Transverse colon (tissue), 4 donors: ENCODE measurements at regions not wholly inside any gene's neighbourhood (a gene's known extent, or its start where the extent isn't known, plus 50 kb on each side); places are given as distances from the start of the nearest gene placed in this dataset.

Source experiments
- CTCF ChIP-seq, 5 experiments: fragments of 200-600 bp in 3 of 5; fragments of 450-650 bp in 2 of 5; sonication (generic) in 3 of 5; IDR thresholded peaks; 1 replicate in 2 of 5; 2 replicates in 3 of 5; pipeline ENCODE4 v1.5.1; 2016 to 2017; ENCODE audit warnings: antibody characterized with exemption in 5 of 5, inconsistent platforms in 3 of 5, mild to moderate bottlenecking in 2 of 5, moderate library complexity in 1 of 5
- EP300 ChIP-seq: sonication (generic); formaldehyde crosslinking; IDR thresholded peaks from one replicate; pipeline ENCODE4 v1.6.1; 2017; ENCODE audit warnings: antibody characterized with exemption, low read depth
- POLR2A ChIP-seq: fragments of 450-650 bp; IDR thresholded peaks from one replicate; pipeline ENCODE4 v1.6.1; 2016; ENCODE audit warnings: antibody characterized with exemption, mild to moderate bottlenecking, moderate library complexity
- POLR2AphosphoS5 ChIP-seq, 3 donors: sonication (generic); formaldehyde crosslinking; IDR thresholded peaks; one replicate each; pipeline ENCODE4 v1.6.1; 2016; ENCODE audit warnings: antibody characterized with exemption in 3 of 3

- TF ChIP-seq CTCF (IDR thresholded peaks at IDR 0.05) (no peak), EP300 (no peak), POLR2AphosphoS5 (IDR thresholded peaks at IDR 0.05) (no peak), POLR2A (no peak)
Measured at GRCh38 chr2:165530-165929, 98.3 kb downstream of the SH3YL1 start.
